ENCODE measurements at regions not wholly inside any gene's neighbourhood (a gene's known extent, or its start where the extent isn't known, plus 50 kb on each side); places are given as distances from the start of the nearest gene placed in this dataset.

- H3K4me3 ChIP-seq (ENCODE audit: extremely low read depth in 1 of 4, insufficient read depth in 2 of 4, low read depth in 3 of 4, low read length in 4 of 4): no peak overlapping the region
- H4K5ac ChIP-seq (ENCODE audit: insufficient read length, low read depth, low read length): no peak overlapping the region
- H3K36me3 ChIP-seq (ENCODE audit: control insufficient read depth in 2 of 4, insufficient read depth in 4 of 4, low read length in 3 of 4): no peaks in the 10 kb centered on the region
- no peak overlapping the region for H3K14ac ChIP-seq (ENCODE audit: insufficient read length)
- H2AFZ ChIP-seq (ENCODE audit: low read length): no peak overlapping the region
- H3K4me2 ChIP-seq (ENCODE audit: insufficient read depth in 1 of 2, low read depth in 2 of 2, low read length in 2 of 2): no peak overlapping the region
- H4K91ac ChIP-seq (replicated peaks; ENCODE audit: insufficient read length, low read length): no peak overlapping the region
- H3K9me3 ChIP-seq (ENCODE audit: insufficient read depth in 2 of 2, low read depth in 1 of 2, low read length in 1 of 2): no peaks in the 10 kb centered on the region
- no peak overlapping the region for H3K56ac ChIP-seq (replicated peaks; ENCODE audit: insufficient read length, low read depth, low read length)
- FAIRE-seq (no peak), DNase-seq (ENCODE audit: low read depth in 1 of 2, low spot score in 2 of 2) (no peak)
- H3K23me2 ChIP-seq (ENCODE audit: low read depth, low read length): no peaks in the 10 kb centered on the region
- H2BK15ac ChIP-seq (ENCODE audit: low read length): no peak overlapping the region
- H4K20me1 ChIP-seq (replicated peaks in 1 of 2; ENCODE audit: control insufficient read depth in 1 of 2, insufficient read depth in 2 of 2, low read length in 2 of 2): peaks cover 0 to 1% of the 10 kb centered on the region in 2 experiments
- H3K4me1 ChIP-seq (replicated peaks in 1 of 4; ENCODE audit: control insufficient read depth in 3 of 4, insufficient read depth in 4 of 4, low read length in 3 of 4): peaks cover 0 to 5% (median under 1%) of the 10 kb centered on the region in 4 experiments; a peak in 3 of 7 replicates
- H2BK120ac ChIP-seq (replicated peaks; ENCODE audit: low read depth, low read length): no peak overlapping the region
- no peak overlapping the region for H2AK5ac ChIP-seq (ENCODE audit: low read depth, low read length)
- H2BK5ac ChIP-seq (ENCODE audit: low read depth, low read length): no peak overlapping the region
- no peaks in the 10 kb centered on the region for H3K79me2 ChIP-seq (ENCODE audit: control insufficient read depth in 1 of 2, insufficient read depth in 2 of 2, low read length in 2 of 2)
- no peaks in the 10 kb centered on the region for H3K79me1 ChIP-seq (ENCODE audit: low read depth, low read length)
- H2BK12ac ChIP-seq (ENCODE audit: low read depth, low read length): no peak overlapping the region
- no peak overlapping the region for H3K18ac ChIP-seq (ENCODE audit: extremely low read depth, low read length)
- CTCF ChIA-PET (ENCODE audit: partially characterized antibody): no interaction called here
- no peaks in the 10 kb centered on the region for H3K27me3 ChIP-seq (replicated peaks in 1 of 4; ENCODE audit: control insufficient read depth in 3 of 4, extremely low read depth in 1 of 4, insufficient read depth in 3 of 4, low read length in 3 of 4)
- no peak overlapping the region for H2BK20ac ChIP-seq (ENCODE audit: low read length)
- H3K23ac ChIP-seq (ENCODE audit: insufficient read length): no peak overlapping the region
- H3K27ac ChIP-seq (ENCODE audit: low read depth, low read length): no peak overlapping the region
- POLR2A ChIA-PET (ENCODE audit: partially characterized antibody): interaction anchor here (1.2 kb wide), 1 partner anchor 341 kb away, joined by 3 read pairs; no protein-coding TSS in a partner anchor
- no peak overlapping the region for H3K4ac ChIP-seq (replicated peaks; ENCODE audit: insufficient read length, low read depth, low read length)
- no peak overlapping the region for H3K9ac ChIP-seq (replicated peaks in 1 of 4; ENCODE audit: extremely low read depth in 1 of 4, low read depth in 3 of 4, low read length in 3 of 4)
- no peak overlapping the region for H4K8ac ChIP-seq (ENCODE audit: extremely low read depth, insufficient read depth, low read length)
- TF ChIP-seq TAF7 (optimal IDR thresholded peaks at IDR 0.05; ENCODE audit: borderline replicate concordance, low read depth, low read length) (no peak), RNF2 (IDR thresholded peaks at IDR 0.05; ENCODE audit: borderline replicate concordance, low read depth, low read length, missing control alignments, poor library complexity, severe bottlenecking) (no peak), EZH2 (IDR thresholded peaks at IDR 0.05; ENCODE audit: low read depth, low read length, severe bottlenecking) (no peak), KDM1A (IDR thresholded peaks at IDR 0.05; ENCODE audit: borderline replicate concordance, low read length) (no peak), GABPA (IDR thresholded peaks at IDR 0.05; ENCODE audit: borderline replicate concordance, insufficient read depth, low read length) (no peak), HDAC6 (IDR thresholded peaks at IDR 0.05; ENCODE audit: low read depth, low read length) (no peak), NRF1 (IDR thresholded peaks at IDR 0.05; ENCODE audit: low read depth, low read length) (no peak), SUZ12 (IDR thresholded peaks at IDR 0.05; ENCODE audit: low read length) (no peak), SIN3A (conservative IDR thresholded peaks at IDR 0.05 in 1 of 2, IDR thresholded peaks at IDR 0.05 in 1 of 2; ENCODE audit: low read depth in 1 of 2, low read length in 2 of 2) (no peak), BCL11A (IDR thresholded peaks at IDR 0.05; ENCODE audit: low read depth in 2 of 2, low read length in 2 of 2) (no peak), CEBPB (IDR thresholded peaks at IDR 0.05; ENCODE audit: low read depth, low read length) (no peak), CTCF (IDR thresholded peaks at IDR 0.05; ENCODE audit: control extremely low read depth in 1 of 3, insufficient read depth in 1 of 3, low read depth in 1 of 3, low read length in 3 of 3) (no peak)
These were observed 286.8 kb downstream of the USP46 start for GRCh38 chr4:52372269-52372668.

Measured in H1 (cell line).